A549 (cell line): ENCODE measurements at regions not wholly inside any gene's neighbourhood (a gene's known extent, or its start where the extent isn't known, plus 50 kb on each side); places are given as distances from the start of the nearest gene placed in this dataset.

Experiments used
- HDAC2 ChIP-seq: fragments of 200-600 bp; sonication (generic); IDR thresholded peaks from 2 replicates; pipeline ENCODE4 v1.6.1; 2016
- NPAS2 ChIP-seq: fragments of 250-450 bp; sonication (Bioruptor Pico); IDR thresholded peaks from 2 replicates; pipeline ENCODE4 v1.8.0; 2022; ENCODE audit warnings: mild to moderate bottlenecking, moderate library complexity, borderline replicate concordance
- POLR2A ChIP-seq: IDR thresholded peaks from 2 replicates; pipeline ENCODE4 v1.6.1; 2012; ENCODE audit warnings: mild to moderate bottlenecking, low read length
- TP53 ChIP-seq: fragments of 250-450 bp; sonication (Bioruptor Pico); IDR thresholded peaks from 2 replicates; pipeline ENCODE4 v1.5.0; 2021; ENCODE audit warnings: mild to moderate bottlenecking, moderate library complexity
- TF ChIP-seq, protein P1 (sequence below): fragments of >200 bp; sonication (Bioruptor Twin); formaldehyde crosslinking; IDR thresholded peaks from 3 replicates; pipeline ENCODE4 v1.5.1; 2016
- TF ChIP-seq, protein P2 (sequence below): IDR thresholded peaks from 2 replicates; pipeline ENCODE4 v1.6.1; 2012
- TF ChIP-seq, protein P3 (sequence below): fragments of 200-600 bp; sonication (generic); IDR thresholded peaks from 2 replicates; pipeline ENCODE4 v1.6.1; 2016; ENCODE audit warnings: antibody characterized with exemption, mild to moderate bottlenecking, moderate library complexity
- TF ChIP-seq, protein P4 (sequence below): IDR thresholded peaks from 2 replicates; pipeline ENCODE4 v1.6.1; 2012

DNA sequence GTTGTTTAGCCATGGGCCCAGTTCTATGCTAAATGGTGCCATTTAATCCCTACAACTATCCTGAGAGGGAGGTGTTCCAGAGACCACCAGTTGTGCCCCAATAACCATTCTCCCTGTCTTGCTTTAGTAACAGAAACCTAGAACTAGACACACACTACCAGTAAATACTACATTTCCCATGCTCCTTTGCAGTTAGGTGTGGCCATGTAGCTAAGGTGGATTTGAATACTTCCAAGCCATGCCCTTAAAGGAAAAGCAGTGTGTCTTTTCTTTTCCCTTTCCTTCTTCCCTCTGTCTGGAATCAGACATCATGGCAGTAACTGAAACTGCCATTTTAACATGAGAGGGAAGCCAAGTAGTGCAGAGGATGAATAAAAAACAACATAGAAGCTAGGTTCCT lies 90.9 kb upstream of the TMEM33 start:
- TF ChIP-seq, protein P1, sequence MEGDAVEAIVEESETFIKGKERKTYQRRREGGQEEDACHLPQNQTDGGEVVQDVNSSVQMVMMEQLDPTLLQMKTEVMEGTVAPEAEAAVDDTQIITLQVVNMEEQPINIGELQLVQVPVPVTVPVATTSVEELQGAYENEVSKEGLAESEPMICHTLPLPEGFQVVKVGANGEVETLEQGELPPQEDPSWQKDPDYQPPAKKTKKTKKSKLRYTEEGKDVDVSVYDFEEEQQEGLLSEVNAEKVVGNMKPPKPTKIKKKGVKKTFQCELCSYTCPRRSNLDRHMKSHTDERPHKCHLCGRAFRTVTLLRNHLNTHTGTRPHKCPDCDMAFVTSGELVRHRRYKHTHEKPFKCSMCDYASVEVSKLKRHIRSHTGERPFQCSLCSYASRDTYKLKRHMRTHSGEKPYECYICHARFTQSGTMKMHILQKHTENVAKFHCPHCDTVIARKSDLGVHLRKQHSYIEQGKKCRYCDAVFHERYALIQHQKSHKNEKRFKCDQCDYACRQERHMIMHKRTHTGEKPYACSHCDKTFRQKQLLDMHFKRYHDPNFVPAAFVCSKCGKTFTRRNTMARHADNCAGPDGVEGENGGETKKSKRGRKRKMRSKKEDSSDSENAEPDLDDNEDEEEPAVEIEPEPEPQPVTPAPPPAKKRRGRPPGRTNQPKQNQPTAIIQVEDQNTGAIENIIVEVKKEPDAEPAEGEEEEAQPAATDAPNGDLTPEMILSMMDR = no peak
- TF ChIP-seq POLR2A (no peak), TP53 (CRISPR knock-in tag) (no peak), NPAS2 (no peak), HDAC2 (no peak)
- TF ChIP-seq, protein P2, sequence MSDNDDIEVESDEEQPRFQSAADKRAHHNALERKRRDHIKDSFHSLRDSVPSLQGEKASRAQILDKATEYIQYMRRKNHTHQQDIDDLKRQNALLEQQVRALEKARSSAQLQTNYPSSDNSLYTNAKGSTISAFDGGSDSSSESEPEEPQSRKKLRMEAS = no peak
- TF ChIP-seq, protein P3, sequence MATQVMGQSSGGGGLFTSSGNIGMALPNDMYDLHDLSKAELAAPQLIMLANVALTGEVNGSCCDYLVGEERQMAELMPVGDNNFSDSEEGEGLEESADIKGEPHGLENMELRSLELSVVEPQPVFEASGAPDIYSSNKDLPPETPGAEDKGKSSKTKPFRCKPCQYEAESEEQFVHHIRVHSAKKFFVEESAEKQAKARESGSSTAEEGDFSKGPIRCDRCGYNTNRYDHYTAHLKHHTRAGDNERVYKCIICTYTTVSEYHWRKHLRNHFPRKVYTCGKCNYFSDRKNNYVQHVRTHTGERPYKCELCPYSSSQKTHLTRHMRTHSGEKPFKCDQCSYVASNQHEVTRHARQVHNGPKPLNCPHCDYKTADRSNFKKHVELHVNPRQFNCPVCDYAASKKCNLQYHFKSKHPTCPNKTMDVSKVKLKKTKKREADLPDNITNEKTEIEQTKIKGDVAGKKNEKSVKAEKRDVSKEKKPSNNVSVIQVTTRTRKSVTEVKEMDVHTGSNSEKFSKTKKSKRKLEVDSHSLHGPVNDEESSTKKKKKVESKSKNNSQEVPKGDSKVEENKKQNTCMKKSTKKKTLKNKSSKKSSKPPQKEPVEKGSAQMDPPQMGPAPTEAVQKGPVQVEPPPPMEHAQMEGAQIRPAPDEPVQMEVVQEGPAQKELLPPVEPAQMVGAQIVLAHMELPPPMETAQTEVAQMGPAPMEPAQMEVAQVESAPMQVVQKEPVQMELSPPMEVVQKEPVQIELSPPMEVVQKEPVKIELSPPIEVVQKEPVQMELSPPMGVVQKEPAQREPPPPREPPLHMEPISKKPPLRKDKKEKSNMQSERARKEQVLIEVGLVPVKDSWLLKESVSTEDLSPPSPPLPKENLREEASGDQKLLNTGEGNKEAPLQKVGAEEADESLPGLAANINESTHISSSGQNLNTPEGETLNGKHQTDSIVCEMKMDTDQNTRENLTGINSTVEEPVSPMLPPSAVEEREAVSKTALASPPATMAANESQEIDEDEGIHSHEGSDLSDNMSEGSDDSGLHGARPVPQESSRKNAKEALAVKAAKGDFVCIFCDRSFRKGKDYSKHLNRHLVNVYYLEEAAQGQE = no peak
- TF ChIP-seq, protein P4, sequence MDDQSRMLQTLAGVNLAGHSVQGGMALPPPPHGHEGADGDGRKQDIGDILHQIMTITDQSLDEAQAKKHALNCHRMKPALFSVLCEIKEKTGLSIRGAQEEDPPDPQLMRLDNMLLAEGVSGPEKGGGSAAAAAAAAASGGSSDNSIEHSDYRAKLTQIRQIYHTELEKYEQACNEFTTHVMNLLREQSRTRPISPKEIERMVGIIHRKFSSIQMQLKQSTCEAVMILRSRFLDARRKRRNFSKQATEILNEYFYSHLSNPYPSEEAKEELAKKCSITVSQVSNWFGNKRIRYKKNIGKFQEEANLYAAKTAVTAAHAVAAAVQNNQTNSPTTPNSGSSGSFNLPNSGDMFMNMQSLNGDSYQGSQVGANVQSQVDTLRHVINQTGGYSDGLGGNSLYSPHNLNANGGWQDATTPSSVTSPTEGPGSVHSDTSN = no peak
